Loucy (cell line): ENCODE measurements at regions not wholly inside any gene's neighbourhood (a gene's known extent, or its start where the extent isn't known, plus 50 kb on each side); places are given as distances from the start of the nearest gene placed in this dataset.
"Not testable (repeated sequence)": the region's sequence is repeated elsewhere in the genome, so short reads cannot be mapped to it uniquely, and the experiment has no call there.

ENCODE experiments used
- H2AFZ ChIP-seq: fragments of 200-600 bp; sonication (generic); 2 replicates; pipeline ENCODE4 v1.6.0; 2016; ENCODE audit warnings: antibody characterized with exemption, mild to moderate bottlenecking, low read length, moderate library complexity
- H3F3A ChIP-seq: fragments of 200-600 bp; 2 replicates; pipeline ENCODE4 v1.6.0; 2016; ENCODE audit warnings: antibody characterized with exemption, low read depth, mild to moderate bottlenecking
- H3K27me3 ChIP-seq: fragments of 200-600 bp; sonication (generic); 2 replicates; pipeline ENCODE4 v1.6.1; 2014; ENCODE audit warnings: low read length, mild to moderate bottlenecking; ENCODE audit not compliant: insufficient read depth, poor library complexity, severe bottlenecking
- H3K36me3 ChIP-seq: fragments of 200-600 bp; sonication (generic); 2 replicates; pipeline ENCODE4 v1.6.1; 2016; ENCODE audit warnings: low read length; ENCODE audit not compliant: insufficient read depth
- H3K4me1 ChIP-seq: fragments of 200-600 bp; sonication (generic); 2 replicates; pipeline ENCODE4 v1.5.1; 2014; ENCODE audit warnings: low read length, mild to moderate bottlenecking; ENCODE audit not compliant: insufficient read depth, poor library complexity, severe bottlenecking
- H3K4me2 ChIP-seq: fragments of 200-600 bp; sonication (generic); 2 replicates; pipeline ENCODE4 v1.6.0; 2014; ENCODE audit warnings: antibody characterized with exemption, low read length, low read depth, mild to moderate bottlenecking; ENCODE audit not compliant: poor library complexity, severe bottlenecking
- H3K4me3 ChIP-seq: fragments of 200-600 bp; sonication (generic); 2 replicates; pipeline ENCODE4 v1.5.1; 2014; ENCODE audit warnings: low read length, mild to moderate bottlenecking, mixed read lengths; ENCODE audit not compliant: poor library complexity, severe bottlenecking
- H3K79me2 ChIP-seq: fragments of 200-600 bp; sonication (generic); 2 replicates; pipeline ENCODE4 v1.6.1; 2014; ENCODE audit warnings: low read length; ENCODE audit not compliant: insufficient read depth
- H3K9ac ChIP-seq: fragments of 200-600 bp; sonication (generic); 2 replicates; pipeline ENCODE4 v1.6.0; 2014; ENCODE audit warnings: mild to moderate bottlenecking, low read depth, low read length, moderate library complexity; ENCODE audit not compliant: poor library complexity, severe bottlenecking
- H3K9me2 ChIP-seq: fragments of 200-600 bp; sonication (generic); replicated peaks from 2 replicates; pipeline ENCODE4 v1.6.1; 2016; ENCODE audit warnings: low read depth, low read length, mixed read lengths
- H3K9me3 ChIP-seq: fragments of 200-600 bp; sonication (generic); 2 replicates; pipeline ENCODE4 v1.6.1; 2014; ENCODE audit warnings: mild to moderate bottlenecking, antibody characterized with exemption, low read length, low read depth; ENCODE audit not compliant: insufficient read depth
- H4K20me1 ChIP-seq: fragments of 200-600 bp; sonication (generic); 2 replicates; pipeline ENCODE4 v1.6.0; 2014; ENCODE audit warnings: antibody characterized with exemption, low read length, mild to moderate bottlenecking; ENCODE audit not compliant: insufficient read depth, poor library complexity, severe bottlenecking
- EZH2phosphoT487 ChIP-seq: fragments of 200-600 bp; IDR thresholded peaks from 2 replicates; pipeline ENCODE4 v1.6.1; 2018; ENCODE audit warnings: antibody characterized with exemption, mild to moderate bottlenecking, moderate library complexity, borderline replicate concordance
- TF ChIP-seq, protein P1 (sequence below): fragments of 200-600 bp; sonication (generic); conservative IDR thresholded peaks from 2 replicates; pipeline ENCODE4 v1.5.1; 2014; ENCODE audit warnings: mild to moderate bottlenecking, antibody characterized with exemption, low read length

DNA sequence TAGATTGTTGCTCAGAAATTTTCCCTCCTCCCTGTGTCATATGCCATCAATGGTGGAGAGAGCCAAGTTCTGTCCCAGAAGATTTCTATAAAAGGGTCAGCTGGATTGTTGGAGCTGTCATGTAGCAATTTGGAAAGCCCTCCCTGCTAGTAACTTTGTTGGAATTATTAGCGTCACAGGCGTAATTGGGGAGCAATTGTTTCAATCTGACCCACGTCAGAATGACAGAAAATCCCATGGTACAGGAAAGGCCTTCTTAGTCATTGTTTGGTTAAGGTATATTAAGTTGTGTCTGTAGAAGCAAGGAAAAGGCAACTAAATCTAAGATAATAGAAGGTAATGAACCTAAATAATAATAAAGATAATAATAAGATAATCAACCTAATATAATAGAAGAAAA is 148.4 kb downstream of the PLK2 start:
- no peaks in the 10 kb centered on the region for H3K36me3 ChIP-seq
- no peaks in the 10 kb centered on the region for H3K79me2 ChIP-seq
- no peaks in the 10 kb centered on the region for H3F3A ChIP-seq
- no peak overlapping the region for H2AFZ ChIP-seq
- H3K4me3 ChIP-seq = no peak overlapping the region
- H3K4me2 ChIP-seq = no peak overlapping the region
- no peaks in the 10 kb centered on the region for H3K9me3 ChIP-seq
- H3K9me2 ChIP-seq = no peaks in the 10 kb centered on the region
- H3K4me1 ChIP-seq = no peaks in the 10 kb centered on the region
- H3K9ac ChIP-seq = no peak overlapping the region
- TF ChIP-seq EZH2phosphoT487 = no peak
- TF ChIP-seq, protein P1, sequence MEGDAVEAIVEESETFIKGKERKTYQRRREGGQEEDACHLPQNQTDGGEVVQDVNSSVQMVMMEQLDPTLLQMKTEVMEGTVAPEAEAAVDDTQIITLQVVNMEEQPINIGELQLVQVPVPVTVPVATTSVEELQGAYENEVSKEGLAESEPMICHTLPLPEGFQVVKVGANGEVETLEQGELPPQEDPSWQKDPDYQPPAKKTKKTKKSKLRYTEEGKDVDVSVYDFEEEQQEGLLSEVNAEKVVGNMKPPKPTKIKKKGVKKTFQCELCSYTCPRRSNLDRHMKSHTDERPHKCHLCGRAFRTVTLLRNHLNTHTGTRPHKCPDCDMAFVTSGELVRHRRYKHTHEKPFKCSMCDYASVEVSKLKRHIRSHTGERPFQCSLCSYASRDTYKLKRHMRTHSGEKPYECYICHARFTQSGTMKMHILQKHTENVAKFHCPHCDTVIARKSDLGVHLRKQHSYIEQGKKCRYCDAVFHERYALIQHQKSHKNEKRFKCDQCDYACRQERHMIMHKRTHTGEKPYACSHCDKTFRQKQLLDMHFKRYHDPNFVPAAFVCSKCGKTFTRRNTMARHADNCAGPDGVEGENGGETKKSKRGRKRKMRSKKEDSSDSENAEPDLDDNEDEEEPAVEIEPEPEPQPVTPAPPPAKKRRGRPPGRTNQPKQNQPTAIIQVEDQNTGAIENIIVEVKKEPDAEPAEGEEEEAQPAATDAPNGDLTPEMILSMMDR = no peak
- no peaks in the 10 kb centered on the region for H3K27me3 ChIP-seq
- H4K20me1 ChIP-seq = no peaks in the 10 kb centered on the region

- not testable (repeated sequence) for H3F3A ChIP-seq, H3K9me2 ChIP-seq, H3K27me3 ChIP-seq, H4K20me1 ChIP-seq, H2AFZ ChIP-seq, H3K9me3 ChIP-seq, H3K9ac ChIP-seq, H3K4me3 ChIP-seq, H3K79me2 ChIP-seq, H3K4me1 ChIP-seq, H3K36me3 ChIP-seq, H3K4me2 ChIP-seq
These were observed 151.5 kb downstream of the PLK2 start for GRCh38 chr5:58308384-58308783.

GRCh38 chr5:58300346-58300895 is 159.5 kb downstream of the PLK2 start:
- TF ChIP-seq EZH2phosphoT487 = no peak
- TF ChIP-seq, protein P1 = no peak
- H3K4me3 ChIP-seq = no peak overlapping the region
- H3K4me1 ChIP-seq = no peaks in the 10 kb centered on the region
- no peaks in the 10 kb centered on the region for H3K27me3 ChIP-seq
- H3K9me2 ChIP-seq = no peaks in the 10 kb centered on the region
- no peaks in the 10 kb centered on the region for H4K20me1 ChIP-seq
- H3K36me3 ChIP-seq = no peaks in the 10 kb centered on the region
- no peak overlapping the region for H3K4me2 ChIP-seq
- H3K9ac ChIP-seq = no peak overlapping the region
- H3F3A ChIP-seq = no peaks in the 10 kb centered on the region
- H3K79me2 ChIP-seq = no peaks in the 10 kb centered on the region
- no peak overlapping the region for H2AFZ ChIP-seq
- H3K9me3 ChIP-seq = no peaks in the 10 kb centered on the region

GRCh38 chr5:58299256-58299655 is 160.6 kb downstream of the PLK2 start:
- no peak overlapping the region for H2AFZ ChIP-seq

More at GRCh38 chr5:58299256-58299655, 160.6 kb downstream of the PLK2 start:
- Histone ChIP-seq H3K9me3 (no peaks in the 10 kb centered on the region), H3K9ac (no peak overlapping the region), H3F3A (no peaks in the 10 kb centered on the region), H3K27me3 (no peaks in the 10 kb centered on the region), H3K36me3 (no peaks in the 10 kb centered on the region), H3K4me2 (no peak overlapping the region), H3K4me3 (no peak overlapping the region), H3K79me2 (no peaks in the 10 kb centered on the region), H3K9me2 (no peaks in the 10 kb centered on the region), H4K20me1 (no peaks in the 10 kb centered on the region), H3K4me1 (no peaks in the 10 kb centered on the region)
- TF ChIP-seq, protein P1 = no peak
- no peak for TF ChIP-seq EZH2phosphoT487
